H9 (cell line): ENCODE measurements at regions not wholly inside any gene's neighbourhood (a gene's known extent, or its start where the extent isn't known, plus 50 kb on each side); places are given as distances from the start of the nearest gene placed in this dataset.

Experiments used
- DNase-seq: peaks from one replicate; pipeline ENCODE4 v3.0.0-alpha.2; 2017
- H2AFZ ChIP-seq: one replicate; pipeline ENCODE4 v1.6.1; 2013; ENCODE audit warnings: mild to moderate bottlenecking, low read length, control low read depth, moderate library complexity
- H2AK5ac ChIP-seq: 2 replicates; pipeline ENCODE4 v1.6.1; 2013; ENCODE audit warnings: low read length, control low read depth, mixed read lengths; ENCODE audit not compliant: insufficient read length
- H2BK120ac ChIP-seq: one replicate; pipeline ENCODE4 v1.6.1; 2013; ENCODE audit warnings: low read depth, mild to moderate bottlenecking, low read length, control low read depth, inconsistent platforms; ENCODE audit not compliant: poor library complexity, severe bottlenecking
- H2BK12ac ChIP-seq: 2 replicates; pipeline ENCODE4 v1.6.1; 2013; ENCODE audit warnings: low read length, control low read depth, mixed read lengths, low read depth; ENCODE audit not compliant: insufficient read length
- H2BK15ac ChIP-seq: 2 replicates; pipeline ENCODE4 v1.6.1; 2013; ENCODE audit warnings: low read depth, low read length, control low read depth
- H2BK20ac ChIP-seq: one replicate; pipeline ENCODE4 v1.6.1; 2013; ENCODE audit warnings: low read depth, mild to moderate bottlenecking, low read length, control low read depth, inconsistent platforms; ENCODE audit not compliant: poor library complexity, severe bottlenecking
- H2BK5ac ChIP-seq: 2 replicates; pipeline ENCODE4 v1.6.1; 2013; ENCODE audit warnings: low read length, control low read depth, mixed read lengths; ENCODE audit not compliant: insufficient read length
- H3K14ac ChIP-seq: 2 replicates; pipeline ENCODE4 v1.6.1; 2013; ENCODE audit warnings: low read length, control low read depth; ENCODE audit not compliant: insufficient read depth
- H3K18ac ChIP-seq: 2 replicates; pipeline ENCODE4 v1.6.1; 2013; ENCODE audit warnings: low read depth, mild to moderate bottlenecking, mixed read lengths, low read length, control low read depth; ENCODE audit not compliant: insufficient read length
- H3K23ac ChIP-seq: 2 replicates; pipeline ENCODE4 v1.6.1; 2013; ENCODE audit warnings: low read length, control low read depth, mixed read lengths, low read depth; ENCODE audit not compliant: insufficient read length
- H3K23me2 ChIP-seq: 2 replicates; pipeline ENCODE4 v1.6.1; 2013; ENCODE audit warnings: low read depth, mild to moderate bottlenecking, mixed read lengths, low read length, control low read depth; ENCODE audit not compliant: insufficient read length, poor library complexity, severe bottlenecking
- H3K27ac ChIP-seq: 2 replicates; pipeline ENCODE4 v1.5.1; 2013; ENCODE audit warnings: low read length, control low read depth, mixed read lengths, low read depth; ENCODE audit not compliant: insufficient read length
- H3K27me3 ChIP-seq: 2 replicates; pipeline ENCODE4 v1.6.1; 2013; ENCODE audit warnings: low read length, control low read depth, inconsistent platforms; ENCODE audit not compliant: insufficient read depth
- H3K4ac ChIP-seq: 2 replicates; pipeline ENCODE4 v1.6.1; 2013; ENCODE audit warnings: low read depth, mild to moderate bottlenecking, control low read depth, inconsistent platforms, low read length, moderate library complexity
- H3K4me1 ChIP-seq: 2 replicates; pipeline ENCODE4 v1.6.1; 2013; ENCODE audit warnings: low read length, control low read depth, inconsistent platforms; ENCODE audit not compliant: insufficient read depth
- H3K4me2 ChIP-seq: 2 replicates; pipeline ENCODE4 v1.6.1; 2013; ENCODE audit warnings: low read length, control low read depth, mixed read lengths; ENCODE audit not compliant: insufficient read length, insufficient read depth
- H3K56ac ChIP-seq: 2 replicates; pipeline ENCODE4 v1.6.1; 2013; ENCODE audit warnings: low read depth, mild to moderate bottlenecking, mixed read lengths, low read length, control low read depth; ENCODE audit not compliant: insufficient read length
- H3K79me1 ChIP-seq: 2 replicates; pipeline ENCODE4 v1.6.1; 2013; ENCODE audit warnings: low read depth, mild to moderate bottlenecking, moderate library complexity, low read length, control low read depth, inconsistent platforms; ENCODE audit not compliant: insufficient read depth, poor library complexity, severe bottlenecking
- H3K79me2 ChIP-seq: 2 replicates; pipeline ENCODE4 v1.6.1; 2013; ENCODE audit warnings: low read length, control low read depth, inconsistent platforms; ENCODE audit not compliant: insufficient read depth
- H3K9ac ChIP-seq: 2 replicates; pipeline ENCODE4 v1.6.1; 2013; ENCODE audit warnings: low read length, control low read depth, mixed read lengths; ENCODE audit not compliant: insufficient read length; ENCODE audit errors: extremely low read depth
- H3K9me3 ChIP-seq: one replicate; pipeline ENCODE4 v1.6.1; 2013; ENCODE audit warnings: low read depth, low read length, inconsistent platforms; ENCODE audit not compliant: control insufficient read depth
- H3T11ph ChIP-seq: one replicate; pipeline ENCODE4 v1.6.1; 2013; ENCODE audit warnings: mild to moderate bottlenecking, low read length, control low read depth, inconsistent platforms
- H4K20me1 ChIP-seq: one replicate; pipeline ENCODE4 v1.6.1; 2013; ENCODE audit not compliant: control insufficient read depth, insufficient read length, insufficient read depth
- H4K5ac ChIP-seq: 2 replicates; pipeline ENCODE4 v1.6.1; 2013; ENCODE audit warnings: low read depth, mild to moderate bottlenecking, mixed read lengths, low read length, control low read depth; ENCODE audit not compliant: insufficient read length
- H4K8ac ChIP-seq: replicated peaks from 2 replicates; pipeline ENCODE4 v1.6.1; 2013; ENCODE audit warnings: low read length, control low read depth, mixed read lengths, low read depth; ENCODE audit not compliant: insufficient read length
- H4K91ac ChIP-seq: 2 replicates; pipeline ENCODE4 v1.6.1; 2013; ENCODE audit warnings: low read depth, mild to moderate bottlenecking, moderate library complexity, mixed read lengths, low read length, control low read depth; ENCODE audit not compliant: insufficient read length
- H3K27ac Mint-ChIP-seq, 3 experiments: 2 replicates in 2 of 3; 3 replicates in 1 of 3; pipeline ENCODE4 v1.8.0; 2020 to 2021; ENCODE audit warnings: mixed read lengths in 3 of 3, mild to moderate bottlenecking in 1 of 3, moderate library complexity in 1 of 3
- H3K27me3 Mint-ChIP-seq: 2 replicates; pipeline ENCODE4 v1.8.0; 2021; ENCODE audit warnings: low read depth, mild to moderate bottlenecking, moderate library complexity, mixed read lengths
- H3K36me3 Mint-ChIP-seq, 3 experiments: 2 replicates in 2 of 3; 3 replicates in 1 of 3; pipeline ENCODE4 v1.8.0; 2020 to 2021; ENCODE audit warnings: low read depth in 3 of 3, mixed read lengths in 3 of 3; ENCODE audit not compliant: insufficient read depth in 1 of 3
- H3K4me1 Mint-ChIP-seq, 2 experiments: 2 replicates each; pipeline ENCODE4 v1.8.0; 2020; ENCODE audit warnings: mixed read lengths in 2 of 2
- H3K4me3 Mint-ChIP-seq, 2 experiments: 2 replicates in 1 of 2; 3 replicates in 1 of 2; pipeline ENCODE4 v1.8.0; 2020 to 2021; ENCODE audit warnings: mild to moderate bottlenecking in 2 of 2, mixed read lengths in 2 of 2, moderate library complexity in 1 of 2
- H3K9me3 Mint-ChIP-seq, 2 experiments: 2 replicates in 1 of 2; 3 replicates in 1 of 2; pipeline ENCODE4 v1.8.0; 2020; ENCODE audit warnings: mild to moderate bottlenecking in 2 of 2, mixed read lengths in 2 of 2, moderate library complexity in 1 of 2
- WGBS: extraction: QIAGEN DNeasy Blood & Tissue Kit; methylation state at CpG from one replicate; pipeline ENCODE4 v1.1.7; 2013; ENCODE audit warnings: missing lambda C conversion rate, low lambda C conversion rate, mixed read lengths; ENCODE audit not compliant: insufficient read length; ENCODE audit errors: extremely low coverage; 5-methylcytosine and 5-hydroxymethylcytosine counted together
- TF ChIP-seq, protein P1 (sequence below): fragments of 200-600 bp; sonication (generic); conservative IDR thresholded peaks from 3 replicates; pipeline ENCODE4 v1.8.0; 2021; ENCODE audit warnings: antibody characterized with exemption, mild to moderate bottlenecking

DNA sequence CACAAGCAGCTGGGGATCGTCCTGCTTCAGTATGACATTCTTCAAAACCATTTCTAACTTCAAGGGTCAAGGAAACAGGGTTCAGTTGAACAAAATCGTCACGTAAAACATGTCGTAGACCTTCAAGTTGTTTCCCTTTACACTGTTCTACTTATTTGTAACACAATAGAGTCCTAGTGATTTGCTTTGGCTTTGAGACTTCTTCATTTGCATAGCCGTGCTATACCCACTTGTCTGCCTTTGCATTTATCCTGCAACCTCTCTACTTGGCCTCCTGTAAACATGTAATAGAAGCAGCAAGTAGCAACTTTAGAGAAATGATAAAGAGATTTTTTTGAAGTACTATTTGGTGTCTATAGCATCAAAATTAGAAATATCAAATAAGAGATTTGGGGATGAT lies 194.9 kb downstream of the SLC7A11 start:
- Mint-ChIP-seq H3K36me3 (peaks cover 0 to 3% (median 0%) of the 10 kb centered on the region in 3 experiments; a peak in 2 of 7 replicates), H3K9me3 (no peaks in the 10 kb centered on the region), H3K4me3 (no peak overlapping the region), H3K4me1 (peaks cover 41 to 51% of the 10 kb centered on the region in 2 experiments), H3K27ac (peak overlapping the region in 1 of 3 experiments; percentile 29; a peak in 1 of 7 replicates), H3K27me3 (no peaks in the 10 kb centered on the region)
- Histone ChIP-seq H2BK120ac (no peak overlapping the region), H3K56ac (no peak overlapping the region), H2BK5ac (no peak overlapping the region), H3K18ac (no peak overlapping the region), H4K8ac (no peak overlapping the region), H3K4ac (no peak overlapping the region), H4K5ac (no peak overlapping the region), H3K9ac (no peak overlapping the region), H3K79me2 (no peaks in the 10 kb centered on the region), H4K20me1 (no peaks in the 10 kb centered on the region), H3K27me3 (no peaks in the 10 kb centered on the region), H3K23me2 (no peaks in the 10 kb centered on the region), H2AK5ac (no peak overlapping the region), H3K79me1 (no peaks in the 10 kb centered on the region), H3K27ac (no peak overlapping the region), H4K91ac (no peak overlapping the region), H3K4me2 (no peak overlapping the region), H3K14ac (no peak overlapping the region), H2BK20ac (no peak overlapping the region), H3K9me3 (no peaks in the 10 kb centered on the region), H2AFZ (no peak overlapping the region), H3K23ac (no peak overlapping the region), H2BK15ac (no peak overlapping the region), H3K4me1 (peaks cover 2% of the 10 kb centered on the region; the same call in 1 of the 2 replicates), H2BK12ac (no peak overlapping the region), H3T11ph (no peak overlapping the region)
- no peak for DNase-seq
- TF ChIP-seq, protein P1, sequence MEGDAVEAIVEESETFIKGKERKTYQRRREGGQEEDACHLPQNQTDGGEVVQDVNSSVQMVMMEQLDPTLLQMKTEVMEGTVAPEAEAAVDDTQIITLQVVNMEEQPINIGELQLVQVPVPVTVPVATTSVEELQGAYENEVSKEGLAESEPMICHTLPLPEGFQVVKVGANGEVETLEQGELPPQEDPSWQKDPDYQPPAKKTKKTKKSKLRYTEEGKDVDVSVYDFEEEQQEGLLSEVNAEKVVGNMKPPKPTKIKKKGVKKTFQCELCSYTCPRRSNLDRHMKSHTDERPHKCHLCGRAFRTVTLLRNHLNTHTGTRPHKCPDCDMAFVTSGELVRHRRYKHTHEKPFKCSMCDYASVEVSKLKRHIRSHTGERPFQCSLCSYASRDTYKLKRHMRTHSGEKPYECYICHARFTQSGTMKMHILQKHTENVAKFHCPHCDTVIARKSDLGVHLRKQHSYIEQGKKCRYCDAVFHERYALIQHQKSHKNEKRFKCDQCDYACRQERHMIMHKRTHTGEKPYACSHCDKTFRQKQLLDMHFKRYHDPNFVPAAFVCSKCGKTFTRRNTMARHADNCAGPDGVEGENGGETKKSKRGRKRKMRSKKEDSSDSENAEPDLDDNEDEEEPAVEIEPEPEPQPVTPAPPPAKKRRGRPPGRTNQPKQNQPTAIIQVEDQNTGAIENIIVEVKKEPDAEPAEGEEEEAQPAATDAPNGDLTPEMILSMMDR: no peak
- no CpG with 5 or more reads among the region's 5 CpGs for WGBS
